GM21717 (cell line): ENCODE measurements at regions not wholly inside any gene's neighbourhood (a gene's known extent, or its start where the extent isn't known, plus 50 kb on each side); places are given as distances from the start of the nearest gene placed in this dataset.

Source experiments
- ATAC-seq: cut with Tn5 transposase; IDR thresholded peaks from one replicate; pipeline ENCODE4 v1.9.1; 2021; ENCODE audit warnings: mild to moderate bottlenecking, moderate library complexity; ENCODE audit not compliant: unreplicated experiment

GRCh38 chr3:182527745-182528144 lies 265.6 kb upstream of the ATP11B start:
- ATAC-seq, result no peak

- ATAC-seq, result no peak
Observed at GRCh38 chr3:182530316-182530715, 263.0 kb upstream of the ATP11B start.

- no peak for ATAC-seq
Observed at GRCh38 chr3:182533394-182533793, 259.9 kb upstream of the ATP11B start.

- ATAC-seq, result no peak
Observed at GRCh38 chr3:182544542-182544941, 248.8 kb upstream of the ATP11B start.

- no peak for ATAC-seq
Observed at GRCh38 chr3:182562274-182562673, 231.0 kb upstream of the ATP11B start.

GRCh38 chr3:182565916-182566796 lies 227.1 kb upstream of the ATP11B start:
- ATAC-seq, result no peak

- no peak for ATAC-seq
Observed at GRCh38 chr3:182567700-182568099, 225.6 kb upstream of the ATP11B start.

GRCh38 chr3:182568261-182568660 lies 225.0 kb upstream of the ATP11B start:
- ATAC-seq, result no peak

- no peak for ATAC-seq
Observed at GRCh38 chr3:182568876-182569275, 224.4 kb upstream of the ATP11B start.

- ATAC-seq, result no peak
Observed at GRCh38 chr3:182570946-182571594, 222.2 kb upstream of the ATP11B start.

- ATAC-seq, result no peak
Observed at GRCh38 chr3:182575941-182576340, 217.4 kb upstream of the ATP11B start.

GRCh38 chr3:182583545-182583944 lies 209.8 kb upstream of the ATP11B start:
- no peak for ATAC-seq

- ATAC-seq, result no peak
Observed at GRCh38 chr3:182585532-182586150, 207.7 kb upstream of the ATP11B start.

- ATAC-seq, result no peak
Observed at GRCh38 chr3:182592747-182593146, 200.6 kb upstream of the ATP11B start.

- ATAC-seq, result no peak
Observed at GRCh38 chr3:182596676-182597410, 196.5 kb upstream of the ATP11B start.

GRCh38 chr3:182597621-182598041 lies 195.7 kb upstream of the ATP11B start:
- no peak for ATAC-seq

- ATAC-seq, result no peak
Observed at GRCh38 chr3:182601597-182601996, 191.7 kb upstream of the ATP11B start.

GRCh38 chr3:182603501-182603900 lies 189.8 kb upstream of the ATP11B start:
- no peak for ATAC-seq

- ATAC-seq, result no peak
Observed at GRCh38 chr3:182605882-182606611, 187.3 kb upstream of the ATP11B start.

- ATAC-seq, result no peak
Observed at GRCh38 chr3:182606905-182607504, 186.3 kb upstream of the ATP11B start.
